B cell (primary cell): ENCODE measurements at regions not wholly inside any gene's neighbourhood (a gene's known extent, or its start where the extent isn't known, plus 50 kb on each side); places are given as distances from the start of the nearest gene placed in this dataset.

Experiments
- ATAC-seq: fragments of 200-7000 bp; cut with Tn5 transposase; one replicate; pipeline ENCODE4 v1.10.0; 2021; ENCODE audit warnings: low read depth, mild to moderate bottlenecking, moderate number of reproducible peaks, moderate library complexity
- CTCF ChIA-PET: fragments of 350-600 bp; sonication (Branson Sonifier 250); formaldehyde crosslinking; loops from one replicate; lab custom pipeline; 2021; ENCODE audit warnings: antibody characterized with exemption, inconsistent platforms; lab: Charles Lee
- POLR2A ChIA-PET: fragments of 350-600 bp; sonication (Branson Sonifier 250); formaldehyde crosslinking; loops from one replicate; lab custom pipeline; 2021; ENCODE audit warnings: antibody characterized with exemption; lab: Charles Lee
- DNase-seq: peaks from one replicate; pipeline ENCODE4 v3.0.0; 2013
- H2AFZ ChIP-seq: 2 replicates; pipeline ENCODE4 v1.6.1; 2012; ENCODE audit warnings: mild to moderate bottlenecking, low read depth, low read length; ENCODE audit not compliant: insufficient read depth, poor library complexity, severe bottlenecking
- H3K27ac ChIP-seq, 2 donors: 1 replicate in 1 of 2; 2 replicates in 1 of 2; pipeline ENCODE4 v1.5.1; 2012 to 2013; ENCODE audit warnings: low read length in 2 of 2, mild to moderate bottlenecking in 2 of 2, moderate library complexity in 1 of 2
- H3K27me3 ChIP-seq, 4 experiments: fragments of 200-600 bp in 1 of 4; sonication (generic) in 1 of 4; replicated peaks in 1 of 4; 1 replicate in 2 of 4; 2 replicates in 2 of 4; pipeline versions ENCODE4 v1.6.1 to v1.7.0; 2013 to 2016; ENCODE audit warnings: low read length in 3 of 4, mild to moderate bottlenecking in 2 of 4, mixed read lengths in 1 of 4, moderate library complexity in 1 of 4; ENCODE audit not compliant: insufficient read depth in 4 of 4, control insufficient read depth in 3 of 4; ENCODE audit errors: control extremely low read depth in 1 of 4
- H3K36me3 ChIP-seq, 2 experiments: replicated peaks in 1 of 2; 1 replicate in 1 of 2; 2 replicates in 1 of 2; pipeline versions ENCODE4 v1.6.1 to v1.7.1; 2013; ENCODE audit warnings: low read length in 1 of 2; ENCODE audit not compliant: insufficient read depth in 2 of 2, control insufficient read depth in 1 of 2; ENCODE audit errors: control extremely low read depth in 1 of 2, extremely low read depth in 1 of 2
- H3K4me1 ChIP-seq, 2 donors: fragments of 200-600 bp in 1 of 2; sonication (generic) in 1 of 2; 1 replicate in 1 of 2; 2 replicates in 1 of 2; pipeline versions ENCODE4 v1.5.1 to v1.6.1; 2013 to 2017; ENCODE audit warnings: low read length in 2 of 2; ENCODE audit not compliant: control insufficient read depth in 2 of 2, insufficient read depth in 2 of 2
- H3K4me2 ChIP-seq: replicated peaks from 2 replicates; pipeline ENCODE3; 2012; ENCODE audit warnings: mild to moderate bottlenecking, low read depth, low read length; ENCODE audit not compliant: poor library complexity, severe bottlenecking
- H3K4me3 ChIP-seq, 5 experiments: fragments of 200-600 bp in 1 of 5; sonication (generic) in 1 of 5; 1 replicate in 3 of 5; 2 replicates in 2 of 5; pipeline versions ENCODE4 v1.5.1 to v1.7.0; 2011 to 2016; ENCODE audit warnings: low read length in 4 of 5, mild to moderate bottlenecking in 4 of 5, low read depth in 2 of 5, control low read depth in 1 of 5, moderate library complexity in 1 of 5; ENCODE audit not compliant: insufficient read depth in 1 of 5; ENCODE audit errors: control extremely low read depth in 1 of 5, extremely low read depth in 1 of 5
- H3K79me2 ChIP-seq: fragments of 200-600 bp; sonication (generic); one replicate; pipeline ENCODE4 v1.6.0; 2016; ENCODE audit warnings: low read length; ENCODE audit not compliant: control insufficient read depth, insufficient read depth
- H3K9ac ChIP-seq: fragments of 200-600 bp; sonication (generic); 2 replicates; pipeline ENCODE4 v1.6.1; 2017; ENCODE audit warnings: mild to moderate bottlenecking, low read length, moderate library complexity
- H3K9me3 ChIP-seq, 3 donors: one replicate each; pipeline versions ENCODE4 v1.6.1 to v1.7.1; 2013; ENCODE audit warnings: low read length in 2 of 3; ENCODE audit not compliant: control insufficient read depth in 2 of 3, insufficient read depth in 1 of 3; ENCODE audit errors: control extremely low read depth in 1 of 3
- H4K20me1 ChIP-seq: 2 replicates; pipeline ENCODE4 v1.6.0; 2012; ENCODE audit warnings: mild to moderate bottlenecking, low read length; ENCODE audit not compliant: insufficient read depth, control insufficient read depth, poor library complexity, severe bottlenecking
- H3K27ac Mint-ChIP-seq: one replicate; pipeline ENCODE4 v1.8.0; 2021; ENCODE audit warnings: mixed read lengths
- H3K27me3 Mint-ChIP-seq: one replicate; pipeline ENCODE4 v1.8.0; 2021; ENCODE audit warnings: mixed read lengths
- H3K4me1 Mint-ChIP-seq: one replicate; pipeline ENCODE4 v1.8.0; 2021; ENCODE audit warnings: mixed read lengths
- H3K4me3 Mint-ChIP-seq: one replicate; pipeline ENCODE4 v1.8.0; 2021; ENCODE audit warnings: mixed read lengths
- H3K9me3 Mint-ChIP-seq: one replicate; pipeline ENCODE4 v1.8.0; 2022; ENCODE audit warnings: mixed read lengths; ENCODE audit not compliant: insufficient read depth
- EZH2 ChIP-seq: IDR thresholded peaks from 2 replicates; pipeline ENCODE4 v1.6.1; 2012; ENCODE audit warnings: borderline replicate concordance, low read depth, mild to moderate bottlenecking, moderate library complexity, low read length; ENCODE audit not compliant: insufficient read depth, poor library complexity, severe bottlenecking
- WGBS: methylation state at CpG from one replicate; pipeline ENCODE4 v1.1.5; 2013; ENCODE audit warnings: missing lambda C conversion rate; ENCODE audit not compliant: insufficient coverage; 5-methylcytosine and 5-hydroxymethylcytosine counted together
- intact Hi-C: fragments of 100-400 bp; cut with micrococcal nuclease; formaldehyde crosslinking; loops from one replicate; pipeline ENCODE4 v1.10.0; 2022
- TF ChIP-seq, protein P1 (sequence below): fragments of 200-600 bp; IDR thresholded peaks from one replicate; pipeline ENCODE4 v1.8.0; 2022; ENCODE audit warnings: antibody characterized with exemption, mild to moderate bottlenecking

DNA sequence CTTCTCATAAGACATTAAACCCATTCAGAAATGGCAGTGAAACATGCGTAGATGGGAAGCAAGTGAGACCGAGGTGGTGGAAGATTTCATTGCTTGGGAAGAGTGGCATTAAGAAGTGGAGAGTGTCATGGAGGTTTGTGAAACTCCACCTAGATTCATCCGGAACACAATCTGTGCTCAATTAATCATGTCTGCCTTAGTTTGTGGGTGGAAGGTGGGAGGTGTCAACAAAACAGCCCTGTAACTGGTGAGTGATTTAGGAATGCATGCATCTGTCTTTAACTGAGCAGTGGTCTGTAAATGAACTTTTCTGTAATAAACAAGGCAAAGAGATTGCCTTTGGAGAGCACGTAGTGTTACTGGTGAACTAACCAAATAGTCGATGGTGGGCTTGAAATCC lies 113.7 kb downstream of the WNT5A start:
- no peak overlapping the region for H3K9ac ChIP-seq
- H3K79me2 ChIP-seq, result no peaks in the 10 kb centered on the region
- no peaks in the 10 kb centered on the region for H3K36me3 ChIP-seq
- H3K4me3 ChIP-seq, result no peak overlapping the region
- H3K9me3 ChIP-seq, result peaks cover 0 to 4% (median 0%) of the 10 kb centered on the region in 3 donors
- intact Hi-C loops, result no loop called here
- ChIA-PET POLR2A (no interaction called here), CTCF (no interaction called here)
- no peaks in the 10 kb centered on the region for H3K27me3 Mint-ChIP-seq
- H3K4me1 ChIP-seq, result no peaks in the 10 kb centered on the region
- no peak overlapping the region for H3K4me2 ChIP-seq
- DNase-seq (no peak), ATAC-seq (no peak)
- H3K9me3 Mint-ChIP-seq, result no peaks in the 10 kb centered on the region
- no peak overlapping the region for H3K27ac ChIP-seq
- H2AFZ ChIP-seq, result no peak overlapping the region
- no peaks in the 10 kb centered on the region for H4K20me1 ChIP-seq
- H3K27me3 ChIP-seq, result no peaks in the 10 kb centered on the region
- no peaks in the 10 kb centered on the region for H3K4me1 Mint-ChIP-seq
- TF ChIP-seq, protein P1, sequence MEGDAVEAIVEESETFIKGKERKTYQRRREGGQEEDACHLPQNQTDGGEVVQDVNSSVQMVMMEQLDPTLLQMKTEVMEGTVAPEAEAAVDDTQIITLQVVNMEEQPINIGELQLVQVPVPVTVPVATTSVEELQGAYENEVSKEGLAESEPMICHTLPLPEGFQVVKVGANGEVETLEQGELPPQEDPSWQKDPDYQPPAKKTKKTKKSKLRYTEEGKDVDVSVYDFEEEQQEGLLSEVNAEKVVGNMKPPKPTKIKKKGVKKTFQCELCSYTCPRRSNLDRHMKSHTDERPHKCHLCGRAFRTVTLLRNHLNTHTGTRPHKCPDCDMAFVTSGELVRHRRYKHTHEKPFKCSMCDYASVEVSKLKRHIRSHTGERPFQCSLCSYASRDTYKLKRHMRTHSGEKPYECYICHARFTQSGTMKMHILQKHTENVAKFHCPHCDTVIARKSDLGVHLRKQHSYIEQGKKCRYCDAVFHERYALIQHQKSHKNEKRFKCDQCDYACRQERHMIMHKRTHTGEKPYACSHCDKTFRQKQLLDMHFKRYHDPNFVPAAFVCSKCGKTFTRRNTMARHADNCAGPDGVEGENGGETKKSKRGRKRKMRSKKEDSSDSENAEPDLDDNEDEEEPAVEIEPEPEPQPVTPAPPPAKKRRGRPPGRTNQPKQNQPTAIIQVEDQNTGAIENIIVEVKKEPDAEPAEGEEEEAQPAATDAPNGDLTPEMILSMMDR, result no peak
- no peak for TF ChIP-seq EZH2
- H3K27ac Mint-ChIP-seq, result no peak overlapping the region
- WGBS, result 83% methylated on average over 1 of the region's 5 CpGs
- no peak overlapping the region for H3K4me3 Mint-ChIP-seq

GRCh38 chr3:55370272-55370671 lies 116.8 kb downstream of the WNT5A start:
- no peak overlapping the region for H3K4me3 ChIP-seq
- no peak overlapping the region for H2AFZ ChIP-seq
- H3K4me1 ChIP-seq, result no peaks in the 10 kb centered on the region
- H4K20me1 ChIP-seq, result no peaks in the 10 kb centered on the region
- Mint-ChIP-seq H3K4me3 (no peak overlapping the region), H3K9me3 (no peaks in the 10 kb centered on the region), H3K27ac (no peak overlapping the region), H3K27me3 (no peaks in the 10 kb centered on the region), H3K4me1 (no peaks in the 10 kb centered on the region)
- DNase-seq, result no peak
- no CpG with 5 or more reads among the region's 12 CpGs for WGBS
- H3K9me3 ChIP-seq, result peaks cover 0 to 4% (median 0%) of the 10 kb centered on the region in 3 donors
- H3K27ac ChIP-seq, result no peak overlapping the region
- H3K27me3 ChIP-seq, result no peaks in the 10 kb centered on the region
- no peaks in the 10 kb centered on the region for H3K36me3 ChIP-seq
- intact Hi-C loops, result no loop called here
- no peak overlapping the region for H3K9ac ChIP-seq
- H3K4me2 ChIP-seq, result no peak overlapping the region
- TF ChIP-seq, protein P1, result no peak
- no peak for TF ChIP-seq EZH2
- ATAC-seq, result no peak
- H3K79me2 ChIP-seq, result no peaks in the 10 kb centered on the region
- POLR2A ChIA-PET, result no interaction called here
- CTCF ChIA-PET, result no interaction called here
